ENCODE measurements at regions not wholly inside any gene's neighbourhood (a gene's known extent, or its start where the extent isn't known, plus 50 kb on each side); places are given as distances from the start of the nearest gene placed in this dataset.

- TF ChIP-seq POLR2A (IDR thresholded peaks at IDR 0.05) = no peak
- TF ChIP-seq CTCF (IDR thresholded peaks at IDR 0.05) = no peak
- TF ChIP-seq POLR2AphosphoS5 (IDR thresholded peaks at IDR 0.05) = no peak
These were observed 675.7 kb downstream of the METTL4 start for GRCh38 chr18:1895456-1896185.

Data from breast epithelium (tissue), 3 donors.